ENCODE measurements at regions not wholly inside any gene's neighbourhood (a gene's known extent, or its start where the extent isn't known, plus 50 kb on each side); places are given as distances from the start of the nearest gene placed in this dataset.

- in situ Hi-C loops (cut with MboI), result no loop called here
- BruUV-seq (replicated peaks), result no TSS peak
- Histone ChIP-seq H2AFZ (ENCODE audit: control insufficient read depth, low read depth, low read length) (no peak overlapping the region), H3K4me2 (ENCODE audit: control insufficient read depth, insufficient read depth) (no peak overlapping the region), H4K20me1 (ENCODE audit: control insufficient read depth, insufficient read depth) (no peaks in the 10 kb centered on the region), H3K4me1 (ENCODE audit: control insufficient read depth, insufficient read depth, low read length) (no peaks in the 10 kb centered on the region), H3K79me2 (ENCODE audit: control insufficient read depth, insufficient read depth, low read length) (no peaks in the 10 kb centered on the region), H3K9me3 (replicated peaks; ENCODE audit: control insufficient read depth, insufficient read depth, low read length) (no peaks in the 10 kb centered on the region), H3K36me3 (ENCODE audit: control insufficient read depth in 2 of 2, insufficient read depth in 2 of 2, low read length in 1 of 2) (no peaks in the 10 kb centered on the region), H3K9ac (ENCODE audit: control insufficient read depth, insufficient read depth, low read length) (no peak overlapping the region), H3K4me3 (no peak overlapping the region), H3K27ac (ENCODE audit: control insufficient read depth, insufficient read depth) (no peak overlapping the region), H3K27me3 (replicated peaks in 1 of 2; ENCODE audit: control insufficient read depth in 2 of 2, insufficient read depth in 2 of 2, low read length in 1 of 2) (no peaks in the 10 kb centered on the region)
- ChIA-PET POLR2A (interaction anchor here (1.0 to 3.7 kb wide), 9 partner anchors 10 to 59 kb away, joined by 3 to 19 read pairs (median 7); no protein-coding TSS in a partner anchor), CTCF (interaction anchor here (0.7 to 1.9 kb wide), 7 partner anchors 9 to 347 kb away, joined by 3 to 6 read pairs (median 3); no protein-coding TSS in a partner anchor), SMC1A (ENCODE audit: uncharacterized antibody, unreplicated experiment) (interaction anchor here (0.6 to 6.7 kb wide), 26 partner anchors 8 to 382 kb away, joined by 3 to 128 read pairs (median 4); no protein-coding TSS in a partner anchor), RAD21 (ENCODE audit: unreplicated experiment) (interaction anchor here (0.9 to 6.7 kb wide), 12 partner anchors 10 to 63 kb away, joined by 3 to 99 read pairs (median 5); no protein-coding TSS in a partner anchor)
- ATAC-seq (peak; percentile 41), FAIRE-seq (no peak), DNase-seq (ENCODE audit: low read depth, low spot score) (no peak)
- 12% methylated on average over 4 of the region's 4 CpGs for WGBS (ENCODE audit: insufficient coverage, insufficient replicate concordance, low lambda C conversion rate, missing lambda C conversion rate)
- TF ChIP-seq ZNF217 (IDR thresholded peaks at IDR 0.05) (0 out of 2 replicates have a peak, but pooled peaks have one; percentile 21), TAF1 (IDR thresholded peaks at IDR 0.05; ENCODE audit: borderline replicate concordance, low read depth, low read length) (no peak), RAD21 (IDR thresholded peaks at IDR 0.05; ENCODE audit: insufficient read depth, low read depth, low read length) (no peak), SIN3A (IDR thresholded peaks at IDR 0.05; ENCODE audit: low read depth, low read length) (no peak), BCLAF1 (IDR thresholded peaks at IDR 0.05) (no peak), CEBPB (IDR thresholded peaks at IDR 0.05; ENCODE audit: borderline replicate concordance in 1 of 2, low read depth in 2 of 2, low read length in 2 of 2) (no peak)
- TF ChIP-seq, protein P1, sequence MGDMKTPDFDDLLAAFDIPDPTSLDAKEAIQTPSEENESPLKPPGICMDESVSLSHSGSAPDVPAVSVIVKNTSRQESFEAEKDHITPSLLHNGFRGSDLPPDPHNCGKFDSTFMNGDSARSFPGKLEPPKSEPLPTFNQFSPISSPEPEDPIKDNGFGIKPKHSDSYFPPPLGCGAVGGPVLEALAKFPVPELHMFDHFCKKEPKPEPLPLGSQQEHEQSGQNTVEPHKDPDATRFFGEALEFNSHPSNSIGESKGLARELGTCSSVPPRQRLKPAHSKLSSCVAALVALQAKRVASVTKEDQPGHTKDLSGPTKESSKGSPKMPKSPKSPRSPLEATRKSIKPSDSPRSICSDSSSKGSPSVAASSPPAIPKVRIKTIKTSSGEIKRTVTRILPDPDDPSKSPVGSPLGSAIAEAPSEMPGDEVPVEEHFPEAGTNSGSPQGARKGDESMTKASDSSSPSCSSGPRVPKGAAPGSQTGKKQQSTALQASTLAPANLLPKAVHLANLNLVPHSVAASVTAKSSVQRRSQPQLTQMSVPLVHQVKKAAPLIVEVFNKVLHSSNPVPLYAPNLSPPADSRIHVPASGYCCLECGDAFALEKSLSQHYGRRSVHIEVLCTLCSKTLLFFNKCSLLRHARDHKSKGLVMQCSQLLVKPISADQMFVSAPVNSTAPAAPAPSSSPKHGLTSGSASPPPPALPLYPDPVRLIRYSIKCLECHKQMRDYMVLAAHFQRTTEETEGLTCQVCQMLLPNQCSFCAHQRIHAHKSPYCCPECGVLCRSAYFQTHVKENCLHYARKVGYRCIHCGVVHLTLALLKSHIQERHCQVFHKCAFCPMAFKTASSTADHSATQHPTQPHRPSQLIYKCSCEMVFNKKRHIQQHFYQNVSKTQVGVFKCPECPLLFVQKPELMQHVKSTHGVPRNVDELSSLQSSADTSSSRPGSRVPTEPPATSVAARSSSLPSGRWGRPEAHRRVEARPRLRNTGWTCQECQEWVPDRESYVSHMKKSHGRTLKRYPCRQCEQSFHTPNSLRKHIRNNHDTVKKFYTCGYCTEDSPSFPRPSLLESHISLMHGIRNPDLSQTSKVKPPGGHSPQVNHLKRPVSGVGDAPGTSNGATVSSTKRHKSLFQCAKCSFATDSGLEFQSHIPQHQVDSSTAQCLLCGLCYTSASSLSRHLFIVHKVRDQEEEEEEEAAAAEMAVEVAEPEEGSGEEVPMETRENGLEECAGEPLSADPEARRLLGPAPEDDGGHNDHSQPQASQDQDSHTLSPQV (IDR thresholded peaks at IDR 0.05), result no peak
- TF ChIP-seq, protein P2, sequence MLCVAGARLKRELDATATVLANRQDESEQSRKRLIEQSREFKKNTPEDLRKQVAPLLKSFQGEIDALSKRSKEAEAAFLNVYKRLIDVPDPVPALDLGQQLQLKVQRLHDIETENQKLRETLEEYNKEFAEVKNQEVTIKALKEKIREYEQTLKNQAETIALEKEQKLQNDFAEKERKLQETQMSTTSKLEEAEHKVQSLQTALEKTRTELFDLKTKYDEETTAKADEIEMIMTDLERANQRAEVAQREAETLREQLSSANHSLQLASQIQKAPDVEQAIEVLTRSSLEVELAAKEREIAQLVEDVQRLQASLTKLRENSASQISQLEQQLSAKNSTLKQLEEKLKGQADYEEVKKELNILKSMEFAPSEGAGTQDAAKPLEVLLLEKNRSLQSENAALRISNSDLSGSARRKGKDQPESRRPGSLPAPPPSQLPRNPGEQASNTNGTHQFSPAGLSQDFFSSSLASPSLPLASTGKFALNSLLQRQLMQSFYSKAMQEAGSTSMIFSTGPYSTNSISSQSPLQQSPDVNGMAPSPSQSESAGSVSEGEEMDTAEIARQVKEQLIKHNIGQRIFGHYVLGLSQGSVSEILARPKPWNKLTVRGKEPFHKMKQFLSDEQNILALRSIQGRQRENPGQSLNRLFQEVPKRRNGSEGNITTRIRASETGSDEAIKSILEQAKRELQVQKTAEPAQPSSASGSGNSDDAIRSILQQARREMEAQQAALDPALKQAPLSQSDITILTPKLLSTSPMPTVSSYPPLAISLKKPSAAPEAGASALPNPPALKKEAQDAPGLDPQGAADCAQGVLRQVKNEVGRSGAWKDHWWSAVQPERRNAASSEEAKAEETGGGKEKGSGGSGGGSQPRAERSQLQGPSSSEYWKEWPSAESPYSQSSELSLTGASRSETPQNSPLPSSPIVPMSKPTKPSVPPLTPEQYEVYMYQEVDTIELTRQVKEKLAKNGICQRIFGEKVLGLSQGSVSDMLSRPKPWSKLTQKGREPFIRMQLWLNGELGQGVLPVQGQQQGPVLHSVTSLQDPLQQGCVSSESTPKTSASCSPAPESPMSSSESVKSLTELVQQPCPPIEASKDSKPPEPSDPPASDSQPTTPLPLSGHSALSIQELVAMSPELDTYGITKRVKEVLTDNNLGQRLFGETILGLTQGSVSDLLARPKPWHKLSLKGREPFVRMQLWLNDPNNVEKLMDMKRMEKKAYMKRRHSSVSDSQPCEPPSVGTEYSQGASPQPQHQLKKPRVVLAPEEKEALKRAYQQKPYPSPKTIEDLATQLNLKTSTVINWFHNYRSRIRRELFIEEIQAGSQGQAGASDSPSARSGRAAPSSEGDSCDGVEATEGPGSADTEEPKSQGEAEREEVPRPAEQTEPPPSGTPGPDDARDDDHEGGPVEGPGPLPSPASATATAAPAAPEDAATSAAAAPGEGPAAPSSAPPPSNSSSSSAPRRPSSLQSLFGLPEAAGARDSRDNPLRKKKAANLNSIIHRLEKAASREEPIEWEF (IDR thresholded peaks at IDR 0.05; ENCODE audit: insufficient replicate concordance, low read depth, low read length), result no peak
- intact Hi-C loops (cut with micrococcal nuclease; ENCODE audit: unreplicated experiment), result no loop called here
These were observed 854.1 kb downstream of the MAT2B start for GRCh38 chr5:164359260-164360255.

All from GM12878 (cell line).